Omental fat pad (tissue), 3 donors: ENCODE measurements at regions not wholly inside any gene's neighbourhood (a gene's known extent, or its start where the extent isn't known, plus 50 kb on each side); places are given as distances from the start of the nearest gene placed in this dataset.
"Not testable (repeated sequence)": the region's sequence is repeated elsewhere in the genome, so short reads cannot be mapped to it uniquely, and the experiment has no call there.

Experiments
- ATAC-seq: fragments of 150-250 bp; one replicate; pipeline ENCODE4 v1.9.1; 2016; ENCODE audit warnings: mild to moderate bottlenecking, moderate library complexity; ENCODE audit not compliant: low FRiP score
- DNase-seq: peaks from one replicate; pipeline ENCODE4 v3.0.0-alpha.2; 2019; ENCODE audit warnings: low spot score
- TF ChIP-seq, protein P1 (sequence below), 3 donors: fragments of 450-650 bp; IDR thresholded peaks; one replicate each; pipeline ENCODE4 v1.5.1; 2016 to 2017; ENCODE audit warnings: antibody characterized with exemption in 3 of 3, mild to moderate bottlenecking in 3 of 3, moderate library complexity in 2 of 3

DNA sequence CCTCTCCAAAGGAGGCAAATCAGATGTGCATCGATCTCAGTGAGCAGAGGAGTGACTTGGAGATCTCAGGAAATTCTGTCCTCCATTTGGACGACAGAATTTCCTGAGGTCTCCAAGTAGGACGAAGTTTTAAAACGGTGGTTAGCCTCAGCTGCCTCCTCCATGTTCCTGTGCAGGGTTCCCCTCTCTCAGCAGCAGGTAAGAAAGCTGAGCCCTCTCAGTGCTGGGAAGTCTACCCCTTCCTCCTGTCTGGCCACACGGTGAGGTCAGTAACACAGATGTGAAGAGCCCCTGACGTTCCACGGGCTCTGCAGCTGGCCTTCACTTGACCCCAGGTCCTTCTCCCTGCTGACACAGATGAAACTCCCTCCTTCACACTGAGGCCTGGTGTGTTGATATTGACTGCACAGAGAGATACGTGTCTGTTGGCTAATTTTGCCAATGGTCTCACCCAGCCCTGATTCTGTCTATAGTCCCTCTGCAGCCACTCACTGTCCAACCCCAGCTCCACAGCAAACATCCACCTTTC lies 607.4 kb upstream of the B3GAT1 start:
- TF ChIP-seq, protein P1, sequence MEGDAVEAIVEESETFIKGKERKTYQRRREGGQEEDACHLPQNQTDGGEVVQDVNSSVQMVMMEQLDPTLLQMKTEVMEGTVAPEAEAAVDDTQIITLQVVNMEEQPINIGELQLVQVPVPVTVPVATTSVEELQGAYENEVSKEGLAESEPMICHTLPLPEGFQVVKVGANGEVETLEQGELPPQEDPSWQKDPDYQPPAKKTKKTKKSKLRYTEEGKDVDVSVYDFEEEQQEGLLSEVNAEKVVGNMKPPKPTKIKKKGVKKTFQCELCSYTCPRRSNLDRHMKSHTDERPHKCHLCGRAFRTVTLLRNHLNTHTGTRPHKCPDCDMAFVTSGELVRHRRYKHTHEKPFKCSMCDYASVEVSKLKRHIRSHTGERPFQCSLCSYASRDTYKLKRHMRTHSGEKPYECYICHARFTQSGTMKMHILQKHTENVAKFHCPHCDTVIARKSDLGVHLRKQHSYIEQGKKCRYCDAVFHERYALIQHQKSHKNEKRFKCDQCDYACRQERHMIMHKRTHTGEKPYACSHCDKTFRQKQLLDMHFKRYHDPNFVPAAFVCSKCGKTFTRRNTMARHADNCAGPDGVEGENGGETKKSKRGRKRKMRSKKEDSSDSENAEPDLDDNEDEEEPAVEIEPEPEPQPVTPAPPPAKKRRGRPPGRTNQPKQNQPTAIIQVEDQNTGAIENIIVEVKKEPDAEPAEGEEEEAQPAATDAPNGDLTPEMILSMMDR (IDR thresholded peaks at IDR 0.05): no peak
- ATAC-seq (no peak), DNase-seq (no peak)

DNA sequence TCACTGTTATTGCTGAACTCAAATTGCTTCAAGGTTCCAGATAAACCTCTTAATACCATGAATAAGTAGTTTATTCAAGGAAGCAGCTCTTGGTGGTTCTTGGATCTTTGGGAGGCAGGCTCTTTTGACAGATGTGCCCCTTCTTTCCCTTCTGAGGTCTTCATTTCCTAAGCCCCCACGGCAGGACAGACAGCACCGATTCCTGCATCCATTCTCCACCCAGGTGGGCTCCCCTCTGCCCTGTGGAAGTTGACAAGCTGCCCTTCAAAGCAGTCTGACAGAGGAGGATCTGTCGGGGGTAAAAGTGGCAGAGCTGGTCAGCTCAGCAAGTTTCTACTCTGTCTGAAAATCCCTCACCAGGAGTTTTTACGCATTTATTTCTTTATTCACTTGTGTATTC lies 605.3 kb upstream of the B3GAT1 start:
- DNase-seq (no peak), ATAC-seq (no peak)
- TF ChIP-seq, protein P1 (IDR thresholded peaks at IDR 0.05): no peak

DNA sequence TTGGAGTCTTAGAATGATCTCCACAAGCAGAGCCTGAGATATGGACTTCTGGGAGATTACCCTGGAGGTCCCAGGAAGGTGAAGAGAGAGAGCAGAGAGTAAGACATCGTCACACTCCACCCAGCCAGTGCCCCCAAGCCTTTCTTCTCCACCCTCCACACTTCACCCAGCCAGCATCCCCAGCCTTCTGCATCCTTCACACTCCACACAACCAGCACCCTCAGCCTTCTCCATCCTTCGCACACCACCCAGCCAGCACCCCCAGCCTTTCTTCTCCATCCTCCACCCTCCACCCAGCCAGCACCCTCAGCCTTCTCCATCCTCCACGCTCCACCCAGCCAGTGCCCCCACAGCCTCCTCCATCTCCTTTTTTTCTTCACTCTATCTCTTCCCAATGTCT lies 603.9 kb upstream of the B3GAT1 start:
- DNase-seq (no peak), ATAC-seq (no peak)
- TF ChIP-seq, protein P1 (IDR thresholded peaks at IDR 0.05): no peak

DNA sequence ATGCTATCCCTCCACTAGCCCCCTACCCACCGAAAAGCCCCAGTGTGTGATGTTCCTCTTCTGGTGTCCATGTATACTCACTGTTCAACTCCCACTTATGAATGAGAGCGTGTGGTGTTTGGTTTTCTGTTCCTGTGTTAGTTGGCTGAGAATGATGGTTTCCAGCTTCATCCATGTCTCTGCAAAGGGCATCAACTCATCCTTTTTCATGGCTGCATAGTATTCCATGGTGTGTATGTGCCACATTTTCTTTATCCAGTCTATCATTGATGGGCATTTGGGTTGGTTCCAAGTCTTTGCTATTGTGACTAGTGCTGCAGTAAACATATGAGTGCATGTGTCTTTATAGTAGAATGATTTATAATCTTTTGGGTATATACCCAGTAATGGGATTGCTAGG lies 599.3 kb upstream of the B3GAT1 start:
- DNase-seq, ATAC-seq: not testable (repeated sequence)

DNA sequence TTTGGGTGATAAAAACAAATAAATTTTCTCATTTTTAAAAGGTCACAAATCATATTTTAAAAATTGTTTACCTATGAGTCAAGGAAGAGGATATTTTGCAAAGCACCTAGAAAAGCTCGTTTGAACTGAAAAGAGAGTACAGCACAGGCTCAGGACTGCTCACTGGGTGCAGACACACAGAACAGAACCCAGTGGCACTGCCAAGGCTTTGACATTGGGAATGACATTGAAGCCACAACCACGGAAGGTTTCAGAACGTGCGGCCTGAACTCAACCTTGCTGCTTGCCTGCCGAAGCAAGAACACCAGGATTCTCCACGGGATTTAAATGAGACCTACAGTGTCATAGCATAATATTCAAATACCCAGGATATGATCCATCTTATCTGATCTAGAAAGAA lies 597.1 kb upstream of the B3GAT1 start:
- no peak for DNase-seq
- no peak for ATAC-seq
- TF ChIP-seq, protein P1 (IDR thresholded peaks at IDR 0.05): no peak

DNA sequence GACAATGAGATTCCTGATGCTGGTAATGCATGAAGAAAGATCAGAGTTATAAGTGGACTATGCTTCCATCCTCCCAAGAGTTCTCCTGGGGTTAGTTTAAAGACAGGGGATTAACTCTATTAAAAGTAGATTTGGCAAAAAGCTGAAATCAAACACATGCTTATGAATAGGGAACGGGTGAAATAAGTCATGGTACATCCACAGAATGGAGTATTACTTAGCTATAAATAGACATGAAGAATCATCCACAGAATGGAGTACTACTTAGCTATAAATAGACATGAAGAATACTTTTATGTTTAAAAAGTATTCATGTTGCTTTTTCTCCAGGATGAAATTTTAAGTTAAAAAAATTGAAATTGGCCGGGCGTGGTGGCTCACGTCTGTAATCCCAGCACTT lies 596.4 kb upstream of the B3GAT1 start:
- TF ChIP-seq, protein P1 (IDR thresholded peaks at IDR 0.05): no peak
- no peak for ATAC-seq
- no peak for DNase-seq

DNA sequence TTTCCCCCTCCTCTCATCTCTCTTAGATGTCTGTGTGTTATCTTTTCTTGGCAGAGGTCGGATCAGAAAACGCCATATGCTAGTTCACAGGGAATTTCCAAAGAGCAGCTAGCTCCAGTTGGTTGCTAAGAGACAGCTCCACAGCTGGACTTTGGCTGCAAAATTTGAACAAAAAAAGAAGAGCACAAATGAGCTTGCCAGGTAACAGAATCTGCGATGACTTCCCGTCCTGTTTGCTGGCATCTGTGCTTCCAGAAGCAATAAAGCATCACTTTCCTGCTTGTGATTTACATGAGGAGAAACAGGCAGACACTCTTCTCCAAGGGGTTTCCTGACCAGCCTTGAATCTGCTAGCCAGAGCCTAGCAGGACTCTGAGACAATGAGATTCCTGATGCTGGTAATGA lies 596.0 kb upstream of the B3GAT1 start:
- no peak for ATAC-seq
- TF ChIP-seq, protein P1 (IDR thresholded peaks at IDR 0.05): no peak
- no peak for DNase-seq

DNA sequence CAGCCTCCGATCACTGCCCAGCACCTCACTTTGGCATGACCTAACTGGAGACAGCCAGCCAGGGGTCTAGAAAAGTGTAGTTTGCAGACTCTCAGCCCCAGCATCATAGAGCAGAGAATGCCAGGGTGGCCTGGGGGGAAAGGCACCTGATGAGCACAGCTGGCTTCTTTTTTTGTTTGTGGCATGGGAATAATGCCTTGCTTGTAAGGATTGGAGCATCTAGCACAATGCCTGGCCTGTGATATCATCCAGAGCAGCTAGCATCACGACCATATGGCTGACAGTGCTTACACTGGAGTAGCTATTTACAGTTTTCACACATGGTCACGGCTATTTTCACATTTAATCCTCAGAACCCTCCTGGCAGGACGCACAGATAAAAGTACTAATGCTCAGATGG lies 594.8 kb upstream of the B3GAT1 start:
- DNase-seq: no peak
- no peak for ATAC-seq
- TF ChIP-seq, protein P1 (IDR thresholded peaks at IDR 0.05): no peak
